SU-DHL-6 (cell line): ENCODE measurements at regions not wholly inside any gene's neighbourhood (a gene's known extent, or its start where the extent isn't known, plus 50 kb on each side); places are given as distances from the start of the nearest gene placed in this dataset.

Experiments used
- H2AFZ ChIP-seq: fragments of 200-600 bp; sonication (generic); 2 replicates; pipeline ENCODE4 v1.6.1; 2014; ENCODE audit warnings: low read depth, mild to moderate bottlenecking, moderate library complexity, mixed read lengths, antibody characterized with exemption, low read length; ENCODE audit not compliant: severe bottlenecking
- H3F3A ChIP-seq: fragments of 200-600 bp; shearing (Covaris generic); 2 replicates; pipeline ENCODE4 v1.6.0; 2016; ENCODE audit warnings: antibody characterized with exemption, mild to moderate bottlenecking; ENCODE audit not compliant: insufficient read depth
- H3K27ac ChIP-seq: fragments of 200-600 bp; sonication (generic); 2 replicates; pipeline ENCODE4 v1.5.1; 2016; ENCODE audit warnings: low read depth, mild to moderate bottlenecking, low read length, moderate library complexity, mixed read lengths
- H3K27me3 ChIP-seq: fragments of 200-600 bp; sonication (generic), shearing (Covaris generic); 2 replicates; pipeline ENCODE4 v1.6.0; 2014; ENCODE audit warnings: mild to moderate bottlenecking, low read length
- H3K36me3 ChIP-seq: fragments of 200-600 bp; sonication (generic); 2 replicates; pipeline ENCODE4 v1.6.1; 2014; ENCODE audit warnings: mild to moderate bottlenecking, low read length, mixed read lengths
- H3K4me2 ChIP-seq: fragments of 300-600, 200-600 bp; shearing (Covaris generic), sonication (generic); 2 replicates; pipeline ENCODE4 v1.6.0; 2014; ENCODE audit warnings: low read length, low read depth, mild to moderate bottlenecking; ENCODE audit not compliant: poor library complexity, severe bottlenecking
- H3K4me3 ChIP-seq: fragments of 200-600 bp; sonication (generic); 2 replicates; pipeline ENCODE4 v1.5.1; 2014; ENCODE audit warnings: antibody characterized with exemption, low read length, mild to moderate bottlenecking, mixed read lengths; ENCODE audit not compliant: insufficient read depth, poor library complexity, severe bottlenecking
- H3K79me2 ChIP-seq: fragments of 200-600 bp; sonication (generic); 2 replicates; pipeline ENCODE4 v1.6.1; 2014; ENCODE audit warnings: mild to moderate bottlenecking, low read length, moderate library complexity; ENCODE audit not compliant: insufficient read depth
- H3K9ac ChIP-seq: fragments of 200-600 bp; sonication (generic); 2 replicates; pipeline ENCODE4 v1.7.0; 2014; ENCODE audit warnings: mild to moderate bottlenecking, low read length
- H3K9me2 ChIP-seq: fragments of 200-600 bp; sonication (generic); replicated peaks from 2 replicates; pipeline ENCODE4 v1.6.1; 2014; ENCODE audit warnings: low read length; ENCODE audit not compliant: insufficient read depth
- H3K9me3 ChIP-seq: fragments of 200-600 bp; sonication (generic); 2 replicates; pipeline ENCODE4 v1.6.1; 2014; ENCODE audit warnings: low read length, mixed read lengths; ENCODE audit not compliant: insufficient read depth
- H4K20me1 ChIP-seq: fragments of 200-600 bp; sonication (generic); 2 replicates; pipeline ENCODE4 v1.6.1; 2014; ENCODE audit warnings: low read depth, mild to moderate bottlenecking, antibody characterized with exemption, low read length, moderate library complexity, mixed read lengths
- CTCF ChIP-seq: fragments of 200-600 bp; sonication (generic); IDR thresholded peaks from one replicate; pipeline ENCODE4 v1.5.1; 2017; ENCODE audit warnings: antibody characterized with exemption, mild to moderate bottlenecking, low read length, moderate library complexity; ENCODE audit not compliant: insufficient read depth, poor library complexity, severe bottlenecking
- EZH2phosphoT487 ChIP-seq: fragments of 200-600 bp; sonication (generic), shearing (Covaris generic); conservative IDR thresholded peaks from 2 replicates; pipeline ENCODE4 v1.6.1; 2018; ENCODE audit warnings: mild to moderate bottlenecking, antibody characterized with exemption, low read length, moderate library complexity, mixed read lengths

GRCh38 chr5:174378121-174378874, 332.8 kb downstream of the NSG2 start:
- Histone ChIP-seq H3K79me2 (no peaks in the 10 kb centered on the region), H3F3A (no peaks in the 10 kb centered on the region), H3K9me2 (no peaks in the 10 kb centered on the region), H3K4me3 (no peak overlapping the region), H3K9ac (no peak overlapping the region), H3K4me2 (no peak overlapping the region), H3K27ac (no peak overlapping the region), H3K36me3 (no peaks in the 10 kb centered on the region), H3K27me3 (no peaks in the 10 kb centered on the region), H2AFZ (no peak overlapping the region), H4K20me1 (no peaks in the 10 kb centered on the region), H3K9me3 (no peaks in the 10 kb centered on the region)
- TF ChIP-seq CTCF (no peak), EZH2phosphoT487 (no peak)

GRCh38 chr5:174380311-174380710, 334.8 kb downstream of the NSG2 start:
- H3K9me3 ChIP-seq = no peaks in the 10 kb centered on the region
- no peak overlapping the region for H3K9ac ChIP-seq
- H3K4me2 ChIP-seq = no peak overlapping the region
- H4K20me1 ChIP-seq = no peaks in the 10 kb centered on the region
- no peak overlapping the region for H3K27ac ChIP-seq
- H3K36me3 ChIP-seq = no peaks in the 10 kb centered on the region
- no peak overlapping the region for H2AFZ ChIP-seq
- H3F3A ChIP-seq = no peaks in the 10 kb centered on the region
- TF ChIP-seq CTCF (no peak), EZH2phosphoT487 (no peak)
- H3K27me3 ChIP-seq = no peaks in the 10 kb centered on the region
- H3K79me2 ChIP-seq = no peaks in the 10 kb centered on the region
- H3K9me2 ChIP-seq = no peaks in the 10 kb centered on the region
- H3K4me3 ChIP-seq = no peak overlapping the region

- Histone ChIP-seq H2AFZ (no peak overlapping the region), H3F3A (no peaks in the 10 kb centered on the region), H3K9ac (no peak overlapping the region), H3K4me3 (no peak overlapping the region), H3K9me3 (no peaks in the 10 kb centered on the region), H3K4me2 (no peak overlapping the region), H3K36me3 (no peaks in the 10 kb centered on the region), H3K27ac (no peak overlapping the region), H3K9me2 (no peaks in the 10 kb centered on the region), H3K79me2 (no peaks in the 10 kb centered on the region), H3K27me3 (no peaks in the 10 kb centered on the region), H4K20me1 (no peaks in the 10 kb centered on the region)
- TF ChIP-seq CTCF = no peak
- TF ChIP-seq EZH2phosphoT487 = no peak
These were observed 335.7 kb downstream of the NSG2 start for GRCh38 chr5:174381241-174381640.
